HepG2 (cell line): ENCODE measurements at regions not wholly inside any gene's neighbourhood (a gene's known extent, or its start where the extent isn't known, plus 50 kb on each side); places are given as distances from the start of the nearest gene placed in this dataset.

Experiments used
- ATAC-seq: fragments of 200-7000 bp; cut with Tn5 transposase; 3 replicates; pipeline ENCODE4 v1.9.1; 2020; ENCODE audit warnings: mild to moderate bottlenecking, moderate library complexity
- BruUV-seq: library from RNA; stranded (reverse); fragments of 400-500 nt; replicated peaks from 2 replicates; lab custom pipeline; 2021; lab: Mats Ljungman, UMichigan
- CTCF ChIA-PET: fragments of 300-600 bp; formaldehyde crosslinking; extraction: SDS; loops from one replicate; lab custom pipeline; 2021; ENCODE audit warnings: low total read pairs, inconsistent platforms, low intra/inter-chr PET ratio; lab: Yijun Ruan, JAX
- POLR2A ChIA-PET: fragments of 350-600 bp; sonication (Branson Sonifier 250); formaldehyde crosslinking; loops from one replicate; lab custom pipeline; 2020; ENCODE audit warnings: antibody characterized with exemption, inconsistent platforms; lab: Yijun Ruan, JAX
- DNase-seq: peaks from one replicate; pipeline ENCODE4 v3.0.0-alpha.2; 2015; ENCODE audit warnings: low spot score
- FAIRE-seq: peaks from 3 replicates; lab custom pipeline; 2011; peaks lifted over from hg19 to GRCh38; lab: Jason Lieb, UNC
- H2AFZ ChIP-seq: one replicate; pipeline ENCODE4 v1.6.1; 2011; ENCODE audit warnings: low read length, inconsistent platforms
- H3K27ac ChIP-seq: fragments of 300-600 bp; 3 replicates; pipeline ENCODE4 v1.8.0; 2011; ENCODE audit warnings: mixed run types, mild to moderate bottlenecking, mixed read lengths, low read length, inconsistent platforms; ENCODE audit not compliant: insufficient read depth; ENCODE audit errors: extremely low read length
- H3K27me3 ChIP-seq, 2 experiments: fragments of 200-600 bp in 1 of 2; 2 replicates in 1 of 2; 3 replicates in 1 of 2; pipeline versions ENCODE4 v1.6.0 to v1.8.0; 2011; ENCODE audit warnings: low read length in 2 of 2, mild to moderate bottlenecking in 2 of 2, moderate library complexity in 2 of 2, inconsistent platforms in 1 of 2; ENCODE audit not compliant: insufficient read depth in 2 of 2, control insufficient read depth in 1 of 2
- H3K36me3 ChIP-seq, 2 experiments: fragments of 200-600 bp in 1 of 2; replicated peaks in 1 of 2; 2 replicates in 1 of 2; 3 replicates in 1 of 2; pipeline versions ENCODE4 v1.5.1 to v1.8.0; 2011; ENCODE audit warnings: low read length in 2 of 2, inconsistent platforms in 1 of 2; ENCODE audit not compliant: insufficient read depth in 2 of 2, control insufficient read depth in 1 of 2
- H3K4me1 ChIP-seq: 2 replicates; pipeline ENCODE4 v1.5.1; 2012; ENCODE audit warnings: low read length, inconsistent platforms; ENCODE audit not compliant: insufficient read depth
- H3K4me2 ChIP-seq: 2 replicates; pipeline ENCODE4 v1.6.0; 2011; ENCODE audit warnings: low read depth, low read length, inconsistent platforms
- H3K4me3 ChIP-seq, 3 experiments: fragments of 200-600 bp in 1 of 3; sonication (generic), shearing (Covaris generic) in 1 of 3; replicated peaks in 1 of 3; 2 replicates each; pipeline ENCODE4 v1.5.1; 2011 to 2016; ENCODE audit warnings: low read length in 3 of 3, inconsistent platforms in 2 of 3, low read depth in 2 of 3, mild to moderate bottlenecking in 2 of 3, control low read depth in 1 of 3, mixed read lengths in 1 of 3; ENCODE audit not compliant: insufficient read depth in 1 of 3
- H3K79me2 ChIP-seq: one replicate; pipeline ENCODE4 v1.6.1; 2011; ENCODE audit warnings: low read length, inconsistent platforms; ENCODE audit not compliant: insufficient read depth
- H3K9ac ChIP-seq: 2 replicates; pipeline ENCODE4 v1.6.0; 2011; ENCODE audit warnings: mild to moderate bottlenecking, low read depth, low read length, inconsistent platforms; ENCODE audit not compliant: insufficient read depth
- H3K9me3 ChIP-seq: 2 replicates; pipeline ENCODE4 v1.5.1; 2012; ENCODE audit warnings: mild to moderate bottlenecking, low read length
- H4K20me1 ChIP-seq: 2 replicates; pipeline ENCODE4 v1.6.0; 2011; ENCODE audit warnings: inconsistent platforms, mild to moderate bottlenecking, low read length, moderate library complexity; ENCODE audit not compliant: insufficient read depth
- ETV6 ChIP-seq: sonication (generic); formaldehyde crosslinking; conservative IDR thresholded peaks from 2 replicates; pipeline ENCODE4 v1.4.0; 2020; ENCODE audit warnings: missing genetic modification reagents
- FOXM1 ChIP-seq: sonication (generic); formaldehyde crosslinking; IDR thresholded peaks from 2 replicates; pipeline ENCODE4 v1.5.0; 2020; ENCODE audit warnings: missing genetic modification reagents
- FOXO4 ChIP-seq: sonication (generic); formaldehyde crosslinking; conservative IDR thresholded peaks from 2 replicates; pipeline ENCODE4 v1.8.1; 2023; ENCODE audit warnings: missing genetic modification reagents
- KDM3A ChIP-seq: IDR thresholded peaks from 2 replicates; pipeline ENCODE4 v1.6.1; 2018; ENCODE audit warnings: low read depth, missing compliant biosample characterization
- TAF15 ChIP-seq: fragments of 200-400 bp; formaldehyde crosslinking; IDR thresholded peaks from one replicate; pipeline ENCODE4 v1.6.1; 2018; ENCODE audit warnings: mild to moderate bottlenecking, low read depth, low read length; ENCODE audit not compliant: poor library complexity, severe bottlenecking
- ZBTB7A ChIP-seq: sonication (generic); formaldehyde crosslinking; IDR thresholded peaks from 2 replicates; pipeline ENCODE4 v1.8.0; 2022; ENCODE audit warnings: mild to moderate bottlenecking, missing genetic modification reagents
- ZMAT5 ChIP-seq: sonication (generic); formaldehyde crosslinking; IDR thresholded peaks from 2 replicates; pipeline ENCODE4 v1.5.0; 2020; ENCODE audit warnings: mild to moderate bottlenecking, low read depth, missing genetic modification reagents, borderline replicate concordance
- ZNF230 ChIP-seq: sonication (generic); formaldehyde crosslinking; IDR thresholded peaks from 2 replicates; pipeline ENCODE4 v1.4.0; 2020; ENCODE audit warnings: mild to moderate bottlenecking, missing genetic modification reagents
- WGBS: methylation state at CpG from one replicate; pipeline ENCODE4 v1.1.6; 2017; ENCODE audit warnings: low lambda C conversion rate; 5-methylcytosine and 5-hydroxymethylcytosine counted together
- in situ Hi-C: cut with HindIII; loops from 2 replicates; pipeline ENCODE4 v1.10.0; 2017; ENCODE audit warnings: low pct_unique_long_range_greater_than_20kb; ENCODE audit not compliant: extremely low pct_ligation_motif_present
- intact Hi-C: fragments of 100-400 bp; cut with micrococcal nuclease; formaldehyde crosslinking; loops from one replicate; pipeline ENCODE4 v1.10.0; 2022; ENCODE audit not compliant: unreplicated experiment
- TF ChIP-seq, protein P1 (sequence below): sonication (generic); formaldehyde crosslinking; IDR thresholded peaks from 2 replicates; pipeline ENCODE4 v1.4.0; 2020; ENCODE audit warnings: missing genetic modification reagents

- ChIA-PET CTCF (no interaction called here), POLR2A (no interaction called here)
- no peaks in the 10 kb centered on the region for H3K36me3 ChIP-seq
- H3K4me1 ChIP-seq, result no peaks in the 10 kb centered on the region
- H3K79me2 ChIP-seq, result no peaks in the 10 kb centered on the region
- DNase-seq (no peak), FAIRE-seq (no peak), ATAC-seq (no peak)
- no peak overlapping the region for H3K4me3 ChIP-seq
- no peak overlapping the region for H3K27ac ChIP-seq
- 0% methylated on average over 2 of the region's 2 CpGs for WGBS
- no peaks in the 10 kb centered on the region for H4K20me1 ChIP-seq
- no peak overlapping the region for H2AFZ ChIP-seq
- in situ Hi-C loops, result no loop called here
- no peaks in the 10 kb centered on the region for H3K9me3 ChIP-seq
- intact Hi-C loops, result no loop called here
- no peak overlapping the region for H3K9ac ChIP-seq
- TF ChIP-seq KDM3A (CRISPR knock-in tag), result no peak
- no peak for TF ChIP-seq TAF15
- TF ChIP-seq ETV6, result no peak
- no peak for TF ChIP-seq ZMAT5 (CRISPR knock-in tag)
- TF ChIP-seq, protein P1, sequence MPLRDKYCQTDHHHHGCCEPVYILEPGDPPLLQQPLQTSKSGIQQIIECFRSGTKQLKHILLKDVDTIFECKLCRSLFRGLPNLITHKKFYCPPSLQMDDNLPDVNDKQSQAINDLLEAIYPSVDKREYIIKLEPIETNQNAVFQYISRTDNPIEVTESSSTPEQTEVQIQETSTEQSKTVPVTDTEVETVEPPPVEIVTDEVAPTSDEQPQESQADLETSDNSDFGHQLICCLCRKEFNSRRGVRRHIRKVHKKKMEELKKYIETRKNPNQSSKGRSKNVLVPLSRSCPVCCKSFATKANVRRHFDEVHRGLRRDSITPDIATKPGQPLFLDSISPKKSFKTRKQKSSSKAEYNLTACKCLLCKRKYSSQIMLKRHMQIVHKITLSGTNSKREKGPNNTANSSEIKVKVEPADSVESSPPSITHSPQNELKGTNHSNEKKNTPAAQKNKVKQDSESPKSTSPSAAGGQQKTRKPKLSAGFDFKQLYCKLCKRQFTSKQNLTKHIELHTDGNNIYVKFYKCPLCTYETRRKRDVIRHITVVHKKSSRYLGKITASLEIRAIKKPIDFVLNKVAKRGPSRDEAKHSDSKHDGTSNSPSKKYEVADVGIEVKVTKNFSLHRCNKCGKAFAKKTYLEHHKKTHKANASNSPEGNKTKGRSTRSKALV (CRISPR knock-in tag), result no peak
- no peak for TF ChIP-seq FOXO4 (CRISPR knock-in tag)
- TF ChIP-seq ZNF230 (CRISPR knock-in tag), result no peak
- no peak for TF ChIP-seq ZBTB7A (CRISPR knock-in tag)
- TF ChIP-seq FOXM1, result no peak
- H3K27me3 ChIP-seq, result no peaks in the 10 kb centered on the region
- no TSS peak for BruUV-seq
- H3K4me2 ChIP-seq, result no peak overlapping the region
Measured at GRCh38 chr3:182523836-182524235, 269.5 kb upstream of the ATP11B start.
